PC-3 (cell line): ENCODE measurements at regions not wholly inside any gene's neighbourhood (a gene's known extent, or its start where the extent isn't known, plus 50 kb on each side); places are given as distances from the start of the nearest gene placed in this dataset.

Experiments
- EZH2 ChIP-seq: fragments of 300-600 bp; sonication (generic); IDR thresholded peaks from one replicate; pipeline ENCODE4 v1.6.1; 2017; ENCODE audit warnings: antibody characterized with exemption, mild to moderate bottlenecking, low read length; ENCODE audit not compliant: unreplicated experiment
- EZH2phosphoT487 ChIP-seq: fragments of 300-600 bp; sonication (generic); IDR thresholded peaks from 2 replicates; pipeline ENCODE4 v1.6.1; 2018; ENCODE audit warnings: mild to moderate bottlenecking, antibody characterized with exemption, low read length, borderline replicate concordance
- TF ChIP-seq, protein P1 (sequence below): fragments of 300-600 bp; sonication (generic); conservative IDR thresholded peaks from 2 replicates; pipeline ENCODE4 v1.5.1; 2017; ENCODE audit warnings: antibody characterized with exemption, low read depth, mild to moderate bottlenecking, low read length

DNA sequence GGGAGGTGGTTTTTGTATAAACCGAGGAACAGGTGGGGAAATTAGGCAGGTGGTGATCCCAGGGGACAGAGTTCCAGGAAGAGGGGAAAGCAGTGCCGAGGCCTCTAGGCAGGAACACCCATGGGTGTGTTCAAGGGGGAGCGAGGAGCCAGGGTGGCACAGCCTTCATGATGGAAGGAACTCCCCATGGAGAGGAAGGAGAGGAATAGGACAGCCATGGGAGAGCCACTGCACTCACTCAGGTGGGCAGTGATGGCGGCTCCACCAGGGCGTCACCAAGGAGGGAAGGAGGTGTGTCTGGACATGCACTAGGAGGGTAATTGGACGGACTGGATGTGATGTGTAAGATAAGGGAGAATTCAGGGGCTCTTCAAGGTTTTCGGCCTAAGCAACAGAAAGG is 98.2 kb downstream of the THBS2 start:
- TF ChIP-seq, protein P1, sequence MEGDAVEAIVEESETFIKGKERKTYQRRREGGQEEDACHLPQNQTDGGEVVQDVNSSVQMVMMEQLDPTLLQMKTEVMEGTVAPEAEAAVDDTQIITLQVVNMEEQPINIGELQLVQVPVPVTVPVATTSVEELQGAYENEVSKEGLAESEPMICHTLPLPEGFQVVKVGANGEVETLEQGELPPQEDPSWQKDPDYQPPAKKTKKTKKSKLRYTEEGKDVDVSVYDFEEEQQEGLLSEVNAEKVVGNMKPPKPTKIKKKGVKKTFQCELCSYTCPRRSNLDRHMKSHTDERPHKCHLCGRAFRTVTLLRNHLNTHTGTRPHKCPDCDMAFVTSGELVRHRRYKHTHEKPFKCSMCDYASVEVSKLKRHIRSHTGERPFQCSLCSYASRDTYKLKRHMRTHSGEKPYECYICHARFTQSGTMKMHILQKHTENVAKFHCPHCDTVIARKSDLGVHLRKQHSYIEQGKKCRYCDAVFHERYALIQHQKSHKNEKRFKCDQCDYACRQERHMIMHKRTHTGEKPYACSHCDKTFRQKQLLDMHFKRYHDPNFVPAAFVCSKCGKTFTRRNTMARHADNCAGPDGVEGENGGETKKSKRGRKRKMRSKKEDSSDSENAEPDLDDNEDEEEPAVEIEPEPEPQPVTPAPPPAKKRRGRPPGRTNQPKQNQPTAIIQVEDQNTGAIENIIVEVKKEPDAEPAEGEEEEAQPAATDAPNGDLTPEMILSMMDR = no peak
- no peak for TF ChIP-seq EZH2
- no peak for TF ChIP-seq EZH2phosphoT487
